ENCODE measurements at regions not wholly inside any gene's neighbourhood (a gene's known extent, or its start where the extent isn't known, plus 50 kb on each side); places are given as distances from the start of the nearest gene placed in this dataset.

DNA sequence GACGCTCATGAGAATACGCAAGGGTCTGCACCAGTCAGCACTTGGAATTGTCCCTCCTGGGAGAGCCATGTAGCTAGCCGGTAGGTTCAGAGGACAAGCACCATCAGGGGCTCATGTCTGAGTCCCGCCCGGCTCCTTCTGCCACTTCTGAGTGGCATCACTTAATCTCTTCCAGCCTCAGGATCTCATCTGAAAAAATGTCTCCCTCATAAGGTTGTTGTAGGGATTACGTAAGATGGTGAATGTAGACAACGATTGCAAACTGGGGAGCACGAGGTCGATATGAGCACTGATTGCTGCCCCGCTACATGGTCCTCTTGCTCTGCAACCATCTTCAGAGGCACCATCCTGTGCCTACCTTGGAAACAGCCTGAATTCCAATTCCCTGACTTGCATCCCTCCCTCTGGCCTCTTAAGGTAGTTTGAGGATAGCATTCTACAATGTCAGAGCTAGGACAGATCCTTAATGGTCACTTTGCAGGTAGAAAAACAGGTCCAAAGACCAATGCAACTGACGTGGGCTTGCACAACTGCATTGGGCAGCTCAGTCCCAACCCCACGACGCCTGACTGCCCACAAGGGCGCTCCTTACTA lies 115.8 kb upstream of the TMEM45B start:
- TF ChIP-seq CTCF (IDR thresholded peaks at IDR 0.05) (no peak), POLR2A (IDR thresholded peaks at IDR 0.05) (no peak)

All from thyroid gland (tissue), 4 donors.